ENCODE measurements at regions not wholly inside any gene's neighbourhood (a gene's known extent, or its start where the extent isn't known, plus 50 kb on each side); places are given as distances from the start of the nearest gene placed in this dataset.

DNA sequence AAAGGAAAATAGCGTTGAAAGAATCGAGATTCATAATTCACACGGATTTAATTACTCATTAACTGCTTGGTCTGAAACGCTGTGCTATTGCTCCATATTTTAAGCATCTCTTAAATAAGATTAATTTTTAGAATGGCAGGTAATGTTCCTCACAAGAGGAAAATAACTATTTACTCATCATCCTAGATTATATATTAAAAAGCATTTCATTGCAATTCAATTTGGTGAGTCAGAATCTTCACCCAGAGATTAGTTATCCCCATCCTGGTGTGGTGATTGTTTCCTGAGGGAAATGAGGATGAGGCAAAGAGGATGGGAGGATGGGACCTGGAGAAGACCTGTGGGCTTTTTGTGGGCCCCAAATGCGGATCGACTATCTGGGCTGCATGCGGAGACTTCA, 145.5 kb upstream of the MAP1B start:
- H3K9me3 ChIP-seq (ENCODE audit: control insufficient read depth, low read length, poor library complexity, severe bottlenecking): no peaks in the 10 kb centered on the region
- Mint-ChIP-seq H3K36me3 (ENCODE audit: low read depth) (no peaks in the 10 kb centered on the region), H3K4me3 (no peak overlapping the region), H3K27me3 (peaks cover 16% of the 10 kb centered on the region), H3K4me1 (no peaks in the 10 kb centered on the region), H3K27ac (no peak overlapping the region)
- ATAC-seq: no peak
- DNase-seq: no peak

DNA sequence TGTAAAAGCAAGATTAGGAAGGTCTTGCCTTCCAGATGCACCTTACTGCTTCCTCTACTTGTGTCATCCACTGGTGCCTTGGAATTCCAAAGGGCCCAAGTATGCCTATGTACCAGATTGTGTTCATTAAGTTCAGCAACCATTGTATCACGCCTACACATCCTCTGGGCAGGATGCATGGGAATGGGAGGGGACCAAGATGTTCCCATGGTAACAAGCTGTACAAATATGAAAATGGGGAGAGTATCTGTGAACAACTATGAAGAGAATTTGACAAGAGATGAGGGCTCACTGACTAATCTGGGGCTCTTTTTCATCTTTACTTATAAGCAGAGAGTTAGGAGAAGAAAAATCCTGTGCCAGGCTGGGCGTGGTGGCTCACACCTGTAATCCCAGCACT, 137.8 kb upstream of the MAP1B start:
- ATAC-seq (no peak), DNase-seq (no peak)
- Mint-ChIP-seq H3K4me1 (no peaks in the 10 kb centered on the region), H3K27me3 (peaks cover 26% of the 10 kb centered on the region), H3K4me3 (no peak overlapping the region), H3K27ac (no peak overlapping the region), H3K36me3 (ENCODE audit: low read depth) (no peaks in the 10 kb centered on the region)
- H3K9me3 ChIP-seq (ENCODE audit: control insufficient read depth, low read length, poor library complexity, severe bottlenecking): no peaks in the 10 kb centered on the region

DNA sequence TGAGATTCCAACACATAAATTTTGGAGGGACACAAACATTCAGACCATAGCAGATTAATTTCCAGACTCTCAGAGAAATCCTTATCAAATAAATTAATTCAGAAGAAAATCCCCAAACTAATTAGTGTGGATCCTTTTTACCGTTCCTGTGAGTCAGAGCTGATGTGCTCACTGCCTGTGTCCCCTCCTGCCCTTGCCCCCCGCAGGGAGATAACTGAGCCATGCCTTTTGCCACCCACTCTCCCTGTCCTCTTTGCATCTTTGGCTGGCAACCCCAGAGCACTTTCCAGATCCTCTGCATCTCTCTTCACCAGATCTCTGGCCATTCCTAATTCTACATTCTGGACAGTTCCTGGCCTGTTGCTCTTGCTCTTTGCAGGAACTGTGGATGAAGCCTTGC, 135.4 kb upstream of the MAP1B start:
- DNase-seq (no peak), ATAC-seq (no peak)
- Mint-ChIP-seq H3K27ac (no peak overlapping the region), H3K4me3 (no peak overlapping the region), H3K4me1 (no peaks in the 10 kb centered on the region), H3K36me3 (ENCODE audit: low read depth) (no peaks in the 10 kb centered on the region), H3K27me3 (peaks cover 30% of the 10 kb centered on the region)
- no peaks in the 10 kb centered on the region for H3K9me3 ChIP-seq (ENCODE audit: control insufficient read depth, low read length, poor library complexity, severe bottlenecking)

DNA sequence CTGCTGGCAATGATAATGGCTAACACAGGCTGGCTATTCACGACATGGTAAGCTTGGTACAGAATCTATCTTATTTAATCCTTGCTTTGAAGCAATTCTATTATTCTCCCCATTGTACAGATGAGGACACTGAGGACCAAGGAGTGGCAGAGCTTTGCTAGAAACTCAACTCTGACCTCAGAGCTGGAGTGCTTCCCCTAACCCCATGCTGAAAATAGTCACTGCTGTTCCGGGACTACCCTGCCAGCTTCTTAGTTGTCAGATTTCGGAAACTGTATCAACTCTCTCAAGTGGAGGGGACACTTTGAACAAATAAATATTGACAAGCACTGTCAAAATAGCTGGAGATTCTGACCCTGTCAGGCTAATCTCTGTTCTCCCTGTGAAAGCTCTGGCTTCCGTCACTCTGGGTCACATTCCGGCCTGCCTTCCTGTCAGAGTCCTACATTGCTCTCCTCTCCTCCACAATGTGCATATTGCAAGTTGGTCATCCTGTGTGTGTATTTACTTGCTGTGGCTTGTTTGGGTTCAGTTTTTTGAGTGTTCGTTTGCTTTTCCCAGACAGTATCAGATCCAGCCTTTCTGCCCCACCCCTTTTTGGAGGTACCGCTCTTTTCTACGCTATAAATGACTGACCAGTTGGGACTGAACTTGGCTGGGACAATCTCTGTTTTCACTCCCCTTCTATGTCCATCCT, 134.3 kb upstream of the MAP1B start:
- H3K27me3 Mint-ChIP-seq: peaks cover 28% of the 10 kb centered on the region
- H3K36me3 Mint-ChIP-seq (ENCODE audit: low read depth): no peaks in the 10 kb centered on the region
- no peak overlapping the region for H3K4me3 Mint-ChIP-seq
- DNase-seq (no peak), ATAC-seq (no peak)
- H3K27ac Mint-ChIP-seq: no peak overlapping the region
- no peaks in the 10 kb centered on the region for H3K4me1 Mint-ChIP-seq
- H3K9me3 ChIP-seq (ENCODE audit: control insufficient read depth, low read length, poor library complexity, severe bottlenecking): no peaks in the 10 kb centered on the region

DNA sequence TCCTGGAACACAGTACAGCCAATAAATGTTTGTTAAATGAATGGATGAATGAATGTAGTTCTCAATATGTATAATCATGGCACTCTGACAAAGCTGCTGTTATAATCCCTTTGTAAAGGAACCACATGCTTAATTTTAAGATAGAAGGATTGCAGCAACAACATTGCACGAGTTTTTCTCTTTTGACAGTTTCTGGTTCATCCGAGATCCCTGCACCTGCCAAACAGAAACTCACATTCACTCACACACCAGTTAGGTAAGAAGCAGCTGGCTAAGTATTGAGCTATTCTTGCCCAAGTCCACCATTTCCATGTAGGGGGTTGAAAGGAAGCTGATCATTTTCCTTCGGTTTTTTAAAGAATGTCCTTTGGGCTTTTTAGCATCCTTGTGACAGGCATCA, 133.7 kb upstream of the MAP1B start:
- H3K4me3 Mint-ChIP-seq: no peak overlapping the region

DNA sequence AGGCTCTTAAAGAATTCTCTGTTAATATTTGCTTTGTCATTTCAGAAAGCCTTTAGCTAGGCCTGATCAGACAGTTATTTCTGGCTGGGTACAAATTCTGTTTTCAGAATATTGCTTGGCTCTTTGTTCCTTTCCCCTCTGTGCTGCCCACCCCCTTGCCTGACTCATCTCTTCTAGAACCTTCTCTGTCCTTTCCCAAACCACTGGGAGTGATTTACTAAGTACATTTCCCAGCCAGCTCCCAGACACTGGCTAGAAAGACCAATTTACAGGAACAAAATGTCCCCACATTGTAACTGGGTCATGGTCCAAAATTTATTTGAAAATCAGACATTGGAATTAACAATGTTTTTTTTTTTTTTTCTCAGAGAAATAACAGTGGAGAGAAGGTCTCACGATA, 133.1 kb upstream of the MAP1B start:
- no peaks in the 10 kb centered on the region for H3K4me1 Mint-ChIP-seq
- no peak overlapping the region for H3K4me3 Mint-ChIP-seq
- H3K36me3 Mint-ChIP-seq (ENCODE audit: low read depth): no peaks in the 10 kb centered on the region
- H3K27me3 Mint-ChIP-seq: peaks cover 18% of the 10 kb centered on the region
- no peaks in the 10 kb centered on the region for H3K9me3 ChIP-seq (ENCODE audit: control insufficient read depth, low read length, poor library complexity, severe bottlenecking)
- no peak overlapping the region for H3K27ac Mint-ChIP-seq
- no peak for ATAC-seq
- DNase-seq: no peak

More for the DNA sequence above, 133.7 kb upstream of the MAP1B start:
- H3K9me3 ChIP-seq (ENCODE audit: control insufficient read depth, low read length, poor library complexity, severe bottlenecking): no peaks in the 10 kb centered on the region
- Mint-ChIP-seq H3K27ac (no peak overlapping the region), H3K36me3 (ENCODE audit: low read depth) (no peaks in the 10 kb centered on the region), H3K4me1 (no peaks in the 10 kb centered on the region), H3K27me3 (peaks cover 24% of the 10 kb centered on the region)
- no peak for DNase-seq
- ATAC-seq: no peak

DNA sequence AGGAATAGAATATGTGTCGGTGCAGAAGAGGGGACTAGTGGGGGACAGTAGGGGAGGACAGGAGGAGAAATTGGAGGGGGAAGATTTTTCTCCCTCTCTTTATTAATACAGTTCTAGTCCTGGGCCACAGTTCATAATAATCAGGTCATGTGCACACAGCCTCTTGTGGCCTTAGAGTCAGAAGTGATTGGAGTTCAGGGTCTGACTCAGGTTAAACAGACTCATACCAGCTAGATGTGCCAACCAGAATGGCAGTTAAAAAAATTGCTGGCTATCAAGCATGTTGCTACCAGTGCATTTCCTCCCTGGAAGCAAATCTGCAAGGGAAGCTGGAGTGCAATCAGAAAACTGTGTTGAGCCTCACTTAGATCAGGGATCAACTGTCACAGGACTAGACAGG, 132.7 kb upstream of the MAP1B start:
- Mint-ChIP-seq H3K4me1 (no peaks in the 10 kb centered on the region), H3K27me3 (peaks cover 14% of the 10 kb centered on the region), H3K4me3 (no peak overlapping the region), H3K27ac (no peak overlapping the region), H3K36me3 (ENCODE audit: low read depth) (no peaks in the 10 kb centered on the region)
- no peaks in the 10 kb centered on the region for H3K9me3 ChIP-seq (ENCODE audit: control insufficient read depth, low read length, poor library complexity, severe bottlenecking)
- no peak for DNase-seq
- no peak for ATAC-seq

DNA sequence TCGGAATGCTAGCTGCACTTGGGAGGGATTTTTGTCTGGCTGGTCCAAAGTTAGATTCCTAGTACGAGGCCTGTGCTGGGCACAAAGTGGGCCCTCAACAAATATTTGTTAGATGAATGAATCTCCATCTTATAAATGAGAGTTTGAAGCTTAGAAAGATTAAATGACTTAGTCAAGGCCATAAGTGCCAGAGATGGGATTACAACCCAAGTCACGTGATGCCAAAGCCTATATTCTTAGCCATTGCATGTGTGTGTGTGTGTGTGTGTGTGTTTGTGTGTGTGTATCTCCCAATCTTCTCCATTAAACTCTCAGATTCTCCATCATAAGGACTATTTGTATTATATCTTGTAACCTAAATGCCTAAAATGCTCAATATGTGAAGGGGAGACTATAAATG, 130.8 kb upstream of the MAP1B start:
- no peaks in the 10 kb centered on the region for H3K4me1 Mint-ChIP-seq
- H3K36me3 Mint-ChIP-seq (ENCODE audit: low read depth): no peaks in the 10 kb centered on the region
- H3K9me3 ChIP-seq (ENCODE audit: control insufficient read depth, low read length, poor library complexity, severe bottlenecking): no peaks in the 10 kb centered on the region
- H3K27me3 Mint-ChIP-seq: peaks cover 14% of the 10 kb centered on the region
- H3K27ac Mint-ChIP-seq: peak overlapping the region; percentile 30
- ATAC-seq (no peak), DNase-seq (no peak)
- H3K4me3 Mint-ChIP-seq: no peak overlapping the region

DNA sequence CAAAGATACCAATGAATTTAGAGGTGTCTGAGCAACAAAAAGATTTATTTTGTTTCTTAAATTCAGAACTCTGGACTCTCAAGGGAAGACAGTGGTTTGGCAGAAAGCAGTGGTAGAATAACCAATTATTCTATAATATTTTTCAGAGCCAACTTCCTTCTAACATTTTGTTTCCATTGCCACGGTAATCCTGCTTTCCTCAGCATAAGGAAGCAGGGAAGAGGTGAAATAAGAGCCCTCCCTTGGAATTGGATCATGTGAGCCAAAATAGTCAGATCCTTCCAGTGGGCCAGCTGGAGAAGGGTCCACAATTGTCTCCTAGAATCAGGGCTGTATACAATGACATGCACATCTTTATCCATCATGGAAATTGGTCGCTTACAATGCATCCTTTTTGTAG, 130.0 kb upstream of the MAP1B start:
- H3K27me3 Mint-ChIP-seq: peaks cover 12% of the 10 kb centered on the region
- H3K9me3 ChIP-seq (ENCODE audit: control insufficient read depth, low read length, poor library complexity, severe bottlenecking): no peaks in the 10 kb centered on the region

DNA sequence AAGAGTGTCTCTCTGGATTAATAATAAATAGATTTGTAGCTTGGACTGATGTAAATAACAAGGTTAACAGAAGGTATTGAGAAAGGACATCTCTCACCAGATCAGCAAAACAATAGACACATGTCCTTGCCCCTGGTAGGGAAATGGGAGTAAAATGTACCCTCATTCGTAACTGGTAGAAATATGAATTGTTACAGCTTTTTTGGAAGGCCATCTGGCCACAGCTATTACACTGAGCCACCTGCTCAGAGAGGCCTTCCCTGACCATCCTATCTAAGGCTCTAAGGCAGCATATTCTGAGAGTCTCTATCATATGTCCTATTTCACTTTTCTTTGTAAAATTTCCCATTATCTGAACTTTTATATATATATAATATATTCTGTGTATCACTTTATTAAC, 129.1 kb upstream of the MAP1B start:
- H3K27me3 Mint-ChIP-seq: peaks cover 8% of the 10 kb centered on the region
- no peak for DNase-seq
- H3K4me1 Mint-ChIP-seq: no peaks in the 10 kb centered on the region
- H3K27ac Mint-ChIP-seq: no peak overlapping the region
- H3K9me3 ChIP-seq (ENCODE audit: control insufficient read depth, low read length, poor library complexity, severe bottlenecking): no peaks in the 10 kb centered on the region
- no peaks in the 10 kb centered on the region for H3K36me3 Mint-ChIP-seq (ENCODE audit: low read depth)
- no peak overlapping the region for H3K4me3 Mint-ChIP-seq
- ATAC-seq: no peak

More for the DNA sequence above, 130.0 kb upstream of the MAP1B start:
- no peak for ATAC-seq
- Mint-ChIP-seq H3K4me1 (no peaks in the 10 kb centered on the region), H3K36me3 (ENCODE audit: low read depth) (no peaks in the 10 kb centered on the region), H3K4me3 (no peak overlapping the region), H3K27ac (no peak overlapping the region)
- DNase-seq: no peak

DNA sequence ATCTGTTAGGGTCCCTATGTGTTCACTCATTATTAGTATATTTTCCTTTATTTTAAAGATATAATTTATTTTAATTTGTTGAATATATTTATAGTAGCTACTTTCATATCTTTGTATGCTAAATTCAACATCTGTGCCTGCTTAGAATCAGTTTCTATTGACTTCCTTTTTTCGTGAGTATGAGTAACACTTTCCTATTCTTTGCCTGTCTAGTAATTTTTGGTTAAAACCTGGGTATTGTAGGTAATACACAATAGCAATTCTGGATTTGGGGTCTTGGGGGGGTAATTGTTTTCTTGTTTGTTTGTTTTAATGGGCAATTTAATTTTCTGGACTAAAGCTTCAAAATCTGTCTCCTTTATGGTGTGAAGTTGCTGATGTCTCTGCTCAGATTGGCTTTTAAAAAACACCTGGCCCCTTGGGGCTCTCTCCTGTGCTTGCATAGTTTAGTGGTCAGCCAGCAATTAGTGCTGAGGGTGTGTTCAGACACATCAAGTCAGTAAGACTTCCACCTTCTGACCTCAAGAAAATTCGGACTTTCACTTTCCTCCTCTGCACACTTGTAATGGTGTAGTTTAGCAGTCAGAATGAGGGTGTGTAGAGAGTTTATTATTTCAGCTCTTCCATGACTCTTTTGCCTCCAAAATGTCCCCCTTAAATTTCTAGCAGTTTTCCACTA, 124.4 kb upstream of the MAP1B start:
- ATAC-seq (no peak), DNase-seq (no peak)
- Mint-ChIP-seq H3K4me3 (no peak overlapping the region), H3K36me3 (ENCODE audit: low read depth) (peaks cover 2% of the 10 kb centered on the region), H3K4me1 (no peaks in the 10 kb centered on the region), H3K27ac (no peak overlapping the region), H3K27me3 (peaks cover 9% of the 10 kb centered on the region)
- H3K9me3 ChIP-seq (ENCODE audit: control insufficient read depth, low read length, poor library complexity, severe bottlenecking): peaks cover 2% of the 10 kb centered on the region

DNA sequence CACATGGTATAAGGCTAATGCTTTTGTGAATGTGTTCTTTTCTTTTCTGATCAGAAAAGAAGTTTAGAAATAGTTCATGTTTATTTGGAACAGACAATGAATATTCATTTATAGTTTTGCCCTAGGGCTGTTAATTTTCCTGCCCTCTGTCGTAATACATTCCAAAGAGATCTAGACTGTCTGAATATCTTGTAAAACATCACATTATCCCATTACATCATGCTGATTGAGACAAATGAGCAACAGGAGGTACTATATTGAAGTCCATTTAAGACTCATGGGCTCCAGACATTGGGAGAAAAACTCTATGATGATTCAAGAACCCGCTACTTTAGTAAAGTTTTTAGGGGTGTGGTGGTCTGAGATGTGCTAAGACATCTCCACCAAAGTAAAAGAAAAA, 121.2 kb upstream of the MAP1B start:
- ATAC-seq: no peak
- H3K9me3 ChIP-seq (ENCODE audit: control insufficient read depth, low read length, poor library complexity, severe bottlenecking): peaks cover 2% of the 10 kb centered on the region
- Mint-ChIP-seq H3K4me1 (no peaks in the 10 kb centered on the region), H3K27ac (no peak overlapping the region), H3K36me3 (ENCODE audit: low read depth) (peaks cover 2% of the 10 kb centered on the region), H3K27me3 (peaks cover 16% of the 10 kb centered on the region), H3K4me3 (no peak overlapping the region)
- DNase-seq: no peak

DNA sequence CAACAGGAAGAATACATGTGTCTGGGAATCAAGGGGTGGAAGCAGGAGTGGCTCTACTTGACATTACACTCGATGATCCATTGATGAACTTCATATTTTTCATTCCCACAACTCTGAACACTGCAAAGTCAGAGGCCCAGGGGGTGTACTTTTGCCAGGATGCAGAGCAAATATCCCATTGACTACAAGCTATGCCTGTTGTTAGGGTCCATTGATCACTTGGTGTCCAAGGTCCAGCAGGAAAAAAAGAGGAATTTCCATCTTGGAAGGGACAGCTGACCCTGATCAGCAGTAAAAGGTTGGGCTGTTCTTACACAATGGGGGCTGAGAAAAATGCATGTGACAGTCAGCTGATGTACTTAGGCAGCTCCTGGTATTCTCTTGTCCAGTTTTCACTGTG, 118.5 kb upstream of the MAP1B start:
- Mint-ChIP-seq H3K4me3 (no peak overlapping the region), H3K4me1 (no peaks in the 10 kb centered on the region), H3K36me3 (ENCODE audit: low read depth) (peaks cover 2% of the 10 kb centered on the region), H3K27me3 (peaks cover 16% of the 10 kb centered on the region), H3K27ac (no peak overlapping the region)
- ATAC-seq (no peak), DNase-seq (no peak)
- H3K9me3 ChIP-seq (ENCODE audit: control insufficient read depth, low read length, poor library complexity, severe bottlenecking): no peaks in the 10 kb centered on the region

DNA sequence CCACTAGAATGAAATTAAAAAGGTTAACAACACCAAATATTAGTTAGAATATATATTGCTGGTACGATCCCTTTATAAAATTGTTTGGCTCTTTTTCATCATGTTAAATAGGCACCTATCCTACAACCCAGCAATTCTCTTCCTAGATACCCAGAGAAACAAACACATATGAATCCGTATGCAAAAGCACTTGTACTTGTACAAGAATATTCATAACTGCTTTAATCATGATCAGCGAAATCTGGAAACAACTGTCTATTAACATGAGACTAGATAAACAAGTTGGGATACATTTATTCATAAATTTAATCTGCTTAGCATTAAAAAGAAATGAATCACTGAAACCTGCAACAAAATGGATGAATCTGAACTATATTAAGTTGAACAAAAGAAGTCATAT, 113.7 kb upstream of the MAP1B start:
- H3K9me3 ChIP-seq (ENCODE audit: control insufficient read depth, low read length, poor library complexity, severe bottlenecking): no peaks in the 10 kb centered on the region
- Mint-ChIP-seq H3K36me3 (ENCODE audit: low read depth) (no peaks in the 10 kb centered on the region), H3K27ac (no peak overlapping the region), H3K4me1 (no peaks in the 10 kb centered on the region), H3K27me3 (peaks cover 14% of the 10 kb centered on the region), H3K4me3 (no peak overlapping the region)
- DNase-seq: no peak
- no peak for ATAC-seq
